Activated naive CD8-positive, alpha-beta T cell treated with anti-CD3 and anti-CD28 coated beads, Interleukin-2, amount 10 ng/mL, durations not matched to agents 7 days and 5 days (primary cell): ENCODE measurements at regions not wholly inside any gene's neighbourhood (a gene's known extent, or its start where the extent isn't known, plus 50 kb on each side); places are given as distances from the start of the nearest gene placed in this dataset.
"Not testable (repeated sequence)": the region's sequence is repeated elsewhere in the genome, so short reads cannot be mapped to it uniquely, and the experiment has no call there.

Source experiments
- ATAC-seq: fragments of 150-1000 bp; cut with Tn5 transposase; one replicate; pipeline ENCODE4 v1.10.0; 2021; ENCODE audit warnings: low read depth, moderate library complexity
- POLR2A ChIA-PET: fragments of 350-600 bp; sonication (Branson Sonifier 250); formaldehyde crosslinking; loops from one replicate; lab custom pipeline; 2021; ENCODE audit warnings: antibody characterized with exemption; lab: Charles Lee
- DNase-seq: peaks from one replicate; pipeline ENCODE4 v3.0.0; 2021
- H3K27ac Mint-ChIP-seq: one replicate; pipeline ENCODE4 v1.8.0; 2022; ENCODE audit warnings: mild to moderate bottlenecking, mixed read lengths
- H3K27me3 Mint-ChIP-seq: one replicate; pipeline ENCODE4 v1.8.0; 2022; ENCODE audit warnings: mild to moderate bottlenecking, moderate library complexity, mixed read lengths
- H3K36me3 Mint-ChIP-seq: one replicate; pipeline ENCODE4 v1.8.0; 2021; ENCODE audit warnings: mild to moderate bottlenecking, mixed read lengths
- H3K4me1 Mint-ChIP-seq: one replicate; pipeline ENCODE4 v1.8.0; 2021; ENCODE audit warnings: mixed read lengths
- H3K4me3 Mint-ChIP-seq: one replicate; pipeline ENCODE4 v1.8.0; 2022; ENCODE audit warnings: mild to moderate bottlenecking, moderate library complexity, mixed read lengths
- H3K9me3 Mint-ChIP-seq: one replicate; pipeline ENCODE4 v1.8.0; 2021; ENCODE audit warnings: mixed read lengths

DNA sequence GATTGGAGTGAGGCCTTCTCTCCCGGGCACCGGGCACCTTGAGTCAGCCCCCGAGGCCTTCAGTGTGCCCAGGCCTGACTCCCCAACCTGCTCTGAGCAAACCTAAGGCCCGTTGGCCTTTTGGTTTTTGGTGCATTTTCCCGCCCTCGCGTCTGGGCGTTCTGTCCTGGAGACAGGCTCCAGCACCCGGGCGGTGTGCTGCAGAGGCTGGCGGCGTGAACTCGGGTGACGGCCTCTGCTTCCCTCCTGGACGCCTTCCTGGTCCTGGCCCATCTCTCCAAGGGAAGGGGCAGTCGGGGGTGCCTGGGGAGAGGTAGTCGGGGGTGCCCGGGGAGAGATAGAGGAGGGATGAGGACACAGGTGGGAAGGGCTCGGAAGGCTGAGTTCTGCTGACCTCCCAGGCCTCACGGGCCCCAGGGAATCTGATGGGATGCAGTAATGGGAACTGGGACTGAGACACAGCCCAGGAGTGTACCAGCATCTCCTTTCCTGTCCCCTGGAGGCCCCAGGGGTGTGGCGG, 1326.4 kb downstream of the BRD1 start:
- H3K27ac Mint-ChIP-seq, result no peak overlapping the region
- POLR2A ChIA-PET, result no interaction called here
- no peaks in the 10 kb centered on the region for H3K4me1 Mint-ChIP-seq
- no peaks in the 10 kb centered on the region for H3K36me3 Mint-ChIP-seq
- no peaks in the 10 kb centered on the region for H3K9me3 Mint-ChIP-seq
- H3K27me3 Mint-ChIP-seq, result no peaks in the 10 kb centered on the region
- no peak for DNase-seq
- no peak for ATAC-seq
- H3K4me3 Mint-ChIP-seq, result no peak overlapping the region

DNA sequence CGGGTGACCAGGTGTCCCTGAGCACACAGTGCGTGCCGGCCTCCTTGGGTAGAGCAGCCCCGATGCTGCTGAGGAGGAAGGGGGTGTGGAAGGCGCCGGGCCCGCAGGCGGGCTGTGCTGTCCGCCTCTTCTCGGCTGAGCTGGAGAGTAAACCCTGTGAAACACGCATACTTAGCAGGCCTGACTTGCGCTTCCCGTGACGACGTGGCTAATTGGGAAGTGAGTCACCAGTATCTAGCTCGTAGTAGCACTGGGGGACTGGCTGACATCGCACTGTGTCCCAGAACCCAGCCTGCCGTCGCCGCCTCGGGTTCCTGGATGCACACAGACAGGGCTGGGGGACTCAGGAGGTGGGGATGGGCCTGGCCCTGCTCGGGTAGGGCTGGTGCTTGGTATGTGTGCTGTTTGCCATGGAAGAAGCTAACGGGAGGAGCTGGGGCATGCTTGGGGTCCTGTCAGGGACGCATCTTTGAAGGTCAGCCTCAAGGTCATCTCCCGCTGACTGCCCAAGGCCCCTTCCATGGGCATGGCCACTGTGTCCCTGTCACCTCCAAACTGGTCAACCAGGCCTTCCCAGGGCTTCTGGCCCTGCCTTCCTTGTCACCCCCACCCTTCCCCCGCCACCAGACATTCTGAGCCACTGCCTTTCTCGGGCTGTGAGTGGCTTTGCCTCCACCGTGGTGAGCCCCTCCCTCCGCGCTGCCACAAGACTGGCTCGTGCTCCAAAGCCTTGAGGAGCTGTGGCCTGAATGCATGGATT, 1327.0 kb downstream of the BRD1 start:
- POLR2A ChIA-PET, result no interaction called here
- DNase-seq, result no peak
- Mint-ChIP-seq H3K27me3 (no peaks in the 10 kb centered on the region), H3K36me3 (no peaks in the 10 kb centered on the region), H3K4me3 (no peak overlapping the region), H3K9me3 (no peaks in the 10 kb centered on the region), H3K27ac (no peak overlapping the region), H3K4me1 (no peaks in the 10 kb centered on the region)
- ATAC-seq, result no peak

DNA sequence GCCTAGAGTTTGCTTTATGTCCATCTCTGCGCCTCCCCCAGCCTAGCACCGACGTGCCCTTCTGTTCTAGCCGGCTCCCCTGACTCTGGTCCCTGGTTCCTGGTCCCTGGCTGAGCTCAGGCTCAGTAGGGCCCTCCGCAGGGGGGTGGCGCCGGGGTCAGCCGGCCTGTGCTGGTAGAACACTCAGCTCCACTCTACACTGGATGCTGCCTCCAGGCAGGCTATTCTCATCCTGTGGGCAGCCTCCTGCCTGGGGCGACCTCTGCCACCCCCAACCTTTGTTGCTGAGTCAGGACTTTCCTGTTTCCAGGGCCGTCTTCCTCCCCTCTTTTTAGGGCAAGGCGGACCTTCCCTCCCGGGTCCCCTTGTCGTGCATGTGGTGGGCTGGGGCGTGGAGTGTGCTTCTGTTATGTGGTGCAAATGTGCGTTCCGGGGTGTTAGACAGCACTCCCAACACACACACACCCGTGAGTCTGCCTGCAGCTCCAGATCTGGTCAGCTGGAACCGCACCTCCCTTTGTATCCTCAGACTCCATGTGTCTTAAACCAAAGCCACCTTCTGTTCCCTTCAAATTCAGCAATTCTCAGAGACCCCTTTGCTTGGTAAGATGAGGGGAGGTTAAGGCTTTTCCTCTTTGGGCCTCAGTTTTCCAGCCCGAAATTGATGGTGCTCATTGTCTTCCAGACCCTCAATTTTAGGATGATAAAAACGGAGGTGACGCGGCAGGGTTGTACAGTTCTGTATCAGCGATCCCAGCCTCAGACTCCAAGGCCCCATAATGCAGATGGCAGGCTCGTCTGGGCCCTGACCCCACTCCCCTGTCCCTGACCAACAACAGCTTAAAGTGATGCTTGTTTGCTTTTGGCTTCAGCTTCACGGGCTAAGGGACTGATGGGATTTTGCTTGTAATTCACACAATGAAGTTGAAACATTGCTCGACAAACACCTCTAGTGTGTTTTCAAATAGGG, 1327.9 kb downstream of the BRD1 start:
- DNase-seq (no peak), ATAC-seq (no peak)
- Mint-ChIP-seq H3K36me3 (no peaks in the 10 kb centered on the region), H3K27ac (no peak overlapping the region), H3K4me3 (no peak overlapping the region), H3K9me3 (no peaks in the 10 kb centered on the region), H3K27me3 (no peaks in the 10 kb centered on the region), H3K4me1 (no peaks in the 10 kb centered on the region)
- POLR2A ChIA-PET, result no interaction called here

DNA sequence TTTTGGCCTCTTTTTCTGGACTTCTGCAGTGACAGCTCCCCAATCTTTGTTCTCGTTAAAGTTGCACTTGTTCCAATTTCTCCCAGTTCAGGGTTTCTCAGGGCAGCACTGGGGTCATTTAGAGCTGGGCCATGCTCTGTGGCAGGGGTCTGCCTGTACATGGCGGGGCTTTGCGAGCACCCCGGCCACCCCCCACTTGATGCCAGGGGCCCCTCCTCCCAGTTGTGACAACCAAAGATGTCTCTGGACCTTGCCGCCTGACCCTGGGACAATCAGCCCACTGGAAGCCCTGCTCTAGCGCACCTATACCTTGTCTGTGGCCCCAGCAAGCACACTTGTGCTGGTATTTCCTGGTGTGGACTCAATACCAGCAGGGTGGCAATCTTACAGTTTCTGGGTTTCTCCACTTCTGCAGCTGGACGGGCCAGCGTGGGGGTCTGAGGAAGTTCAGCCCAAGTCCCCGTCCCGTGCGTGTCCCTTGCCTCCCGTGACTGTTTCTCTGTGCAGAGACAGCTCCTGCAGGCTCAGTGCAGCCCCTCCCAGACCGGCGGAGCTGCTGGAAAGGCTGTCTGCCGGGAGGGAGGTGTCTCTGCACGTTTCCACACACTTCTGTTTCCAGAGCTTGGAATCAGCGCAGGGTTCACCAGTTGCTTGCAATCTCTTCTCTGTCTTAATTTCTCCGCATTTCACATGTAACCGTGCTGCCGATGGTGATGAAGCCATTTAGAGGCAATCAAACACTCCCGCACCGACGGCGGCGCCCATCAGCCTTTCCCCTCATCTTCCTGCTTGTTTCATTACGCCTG, 1328.9 kb downstream of the BRD1 start:
- Mint-ChIP-seq H3K36me3 (no peaks in the 10 kb centered on the region), H3K27me3 (no peaks in the 10 kb centered on the region), H3K27ac (no peak overlapping the region), H3K9me3 (no peaks in the 10 kb centered on the region), H3K4me1 (no peaks in the 10 kb centered on the region), H3K4me3 (no peak overlapping the region)
- DNase-seq (no peak), ATAC-seq (no peak)
- POLR2A ChIA-PET, result no interaction called here

DNA sequence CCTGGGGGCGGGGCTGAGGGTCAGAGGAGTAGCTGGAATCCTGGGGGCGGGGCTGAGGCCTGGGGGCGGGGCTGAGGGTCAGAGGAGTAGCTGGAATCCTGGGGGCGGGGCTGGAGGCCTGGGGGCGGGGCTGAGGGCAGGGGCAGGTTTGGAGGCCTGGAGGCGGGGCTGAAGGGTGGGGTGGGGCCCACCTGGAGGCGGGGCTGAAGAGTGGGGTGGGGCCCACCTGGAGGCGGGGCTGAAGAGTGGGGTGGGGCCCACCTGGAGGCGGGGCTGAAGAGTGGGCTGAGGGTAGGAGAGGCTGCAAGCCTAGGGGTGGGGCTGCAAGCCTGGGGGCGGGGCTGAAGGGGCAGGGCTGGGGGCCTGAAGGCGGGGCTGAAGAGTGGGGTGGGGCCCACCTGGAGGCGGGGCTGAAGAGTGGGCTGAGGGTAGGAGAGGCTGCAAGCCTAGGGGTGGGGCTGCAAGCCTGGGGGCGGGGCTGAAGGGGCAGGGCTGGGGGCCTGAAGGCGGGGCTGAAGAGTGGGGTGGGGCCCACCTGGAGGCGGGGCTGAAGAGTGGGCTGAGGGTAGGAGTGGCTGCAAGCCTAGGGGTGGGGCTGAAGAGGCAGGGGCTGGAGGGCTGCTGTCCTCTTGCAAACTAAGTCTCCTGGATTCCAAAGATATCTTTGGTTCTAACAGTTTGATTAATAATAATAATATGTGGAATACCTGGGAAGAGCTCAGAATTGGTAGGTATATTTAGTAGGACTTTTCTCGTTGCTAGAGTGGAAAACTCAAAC, 1329.7 kb downstream of the BRD1 start:
- POLR2A ChIA-PET, ATAC-seq, H3K27me3 Mint-ChIP-seq, H3K36me3 Mint-ChIP-seq, H3K4me1 Mint-ChIP-seq, H3K27ac Mint-ChIP-seq, H3K4me3 Mint-ChIP-seq, DNase-seq, H3K9me3 Mint-ChIP-seq: not testable (repeated sequence)

DNA sequence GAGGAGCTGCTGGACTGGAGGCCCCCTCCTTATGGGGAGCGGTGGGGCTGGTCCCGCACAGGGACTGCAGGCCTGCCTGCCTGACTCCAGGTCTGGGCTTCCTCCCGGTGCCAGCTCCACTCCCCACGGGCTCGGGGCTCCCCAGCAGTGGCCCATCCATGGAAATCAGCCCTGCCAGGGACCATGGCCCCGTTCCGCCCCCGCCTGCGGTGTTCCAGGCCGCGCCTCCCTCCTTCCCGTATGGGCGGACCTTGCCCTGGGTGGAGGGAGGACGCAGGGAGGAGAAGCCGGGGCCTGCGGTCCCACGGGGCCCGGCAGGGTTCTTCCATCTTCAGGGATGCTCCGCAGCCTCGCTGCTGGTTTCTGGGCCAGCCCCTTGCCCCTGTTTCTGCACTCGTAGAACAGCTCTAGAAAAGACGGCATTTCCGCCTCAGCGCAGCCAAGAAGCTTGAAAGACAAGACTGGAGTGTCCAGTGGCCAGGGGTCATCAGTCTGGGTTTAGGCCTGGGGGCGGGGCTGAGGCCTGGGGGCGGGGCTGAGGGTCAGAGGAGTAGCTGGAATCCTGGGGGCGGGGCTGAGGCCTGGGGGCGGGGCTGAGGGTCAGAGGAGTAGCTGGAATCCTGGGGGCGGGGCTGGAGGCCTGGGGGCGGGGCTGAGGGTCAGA, 1330.6 kb downstream of the BRD1 start:
- Mint-ChIP-seq H3K4me3 (no peak overlapping the region), H3K9me3 (no peaks in the 10 kb centered on the region), H3K27ac (no peak overlapping the region), H3K36me3 (no peaks in the 10 kb centered on the region), H3K4me1 (no peaks in the 10 kb centered on the region), H3K27me3 (peaks cover 7% of the 10 kb centered on the region)
- ATAC-seq (no peak), DNase-seq (no peak)
- POLR2A ChIA-PET, result no interaction called here

DNA sequence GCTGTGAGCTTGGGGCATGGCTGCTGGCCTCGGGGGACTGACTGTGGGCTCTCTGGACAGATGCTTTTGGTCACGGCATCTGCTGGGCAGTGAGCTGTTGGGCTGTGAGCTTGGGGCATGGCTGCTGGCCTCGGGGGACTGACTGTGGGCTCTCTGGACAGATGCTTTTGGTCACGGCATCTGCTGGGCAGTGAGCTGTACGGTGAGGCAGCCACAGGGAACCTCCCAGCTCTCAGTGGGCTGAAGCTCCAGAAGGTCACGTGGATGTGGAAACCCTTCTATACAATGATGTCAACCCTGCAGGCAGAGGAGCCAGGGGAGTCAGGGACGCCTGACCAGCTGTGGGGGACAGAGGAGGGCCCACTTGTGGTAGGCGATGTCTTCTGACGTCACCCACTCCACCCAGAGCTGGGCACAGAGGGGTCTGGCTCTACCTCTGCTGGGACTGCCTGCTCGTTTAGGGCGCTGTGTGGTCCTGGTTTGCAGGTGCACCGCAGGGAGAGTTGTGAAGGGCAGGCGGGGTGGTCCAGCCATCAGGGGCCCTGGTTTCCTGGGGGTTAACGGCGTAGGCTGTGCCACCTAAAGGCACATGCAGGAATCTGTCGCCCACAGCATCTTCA, 1331.3 kb downstream of the BRD1 start:
- H3K27ac Mint-ChIP-seq, result no peak overlapping the region

DNA sequence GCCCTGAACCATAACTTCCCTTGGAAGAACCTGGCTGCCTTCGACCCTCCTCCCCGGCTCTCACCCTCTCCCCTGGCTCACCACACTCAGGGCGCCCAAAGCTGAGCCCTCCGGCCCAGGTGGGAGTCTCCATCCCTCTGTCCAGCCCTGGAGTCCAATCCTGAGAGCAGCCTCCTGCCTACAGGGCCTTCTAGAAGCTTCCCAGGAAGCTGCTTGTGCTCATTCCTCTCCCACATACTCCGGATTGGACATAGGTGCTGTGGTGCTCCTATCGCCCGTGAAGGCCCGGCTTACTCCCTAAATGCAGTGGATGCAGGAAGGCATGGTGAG, 1332.0 kb downstream of the BRD1 start:
- Mint-ChIP-seq H3K36me3 (no peaks in the 10 kb centered on the region), H3K27me3 (peaks cover 18% of the 10 kb centered on the region), H3K4me1 (no peaks in the 10 kb centered on the region), H3K27ac (no peak overlapping the region), H3K4me3 (no peak overlapping the region), H3K9me3 (no peaks in the 10 kb centered on the region)
- POLR2A ChIA-PET, result no interaction called here
- ATAC-seq (no peak), DNase-seq (no peak)

More for the DNA sequence above, 1331.3 kb downstream of the BRD1 start:
- Mint-ChIP-seq H3K4me3 (no peak overlapping the region), H3K9me3 (no peaks in the 10 kb centered on the region), H3K4me1 (no peaks in the 10 kb centered on the region), H3K27me3 (peaks cover 14% of the 10 kb centered on the region), H3K36me3 (no peaks in the 10 kb centered on the region)
- ATAC-seq, result no peak
- POLR2A ChIA-PET, result no interaction called here
- no peak for DNase-seq

DNA sequence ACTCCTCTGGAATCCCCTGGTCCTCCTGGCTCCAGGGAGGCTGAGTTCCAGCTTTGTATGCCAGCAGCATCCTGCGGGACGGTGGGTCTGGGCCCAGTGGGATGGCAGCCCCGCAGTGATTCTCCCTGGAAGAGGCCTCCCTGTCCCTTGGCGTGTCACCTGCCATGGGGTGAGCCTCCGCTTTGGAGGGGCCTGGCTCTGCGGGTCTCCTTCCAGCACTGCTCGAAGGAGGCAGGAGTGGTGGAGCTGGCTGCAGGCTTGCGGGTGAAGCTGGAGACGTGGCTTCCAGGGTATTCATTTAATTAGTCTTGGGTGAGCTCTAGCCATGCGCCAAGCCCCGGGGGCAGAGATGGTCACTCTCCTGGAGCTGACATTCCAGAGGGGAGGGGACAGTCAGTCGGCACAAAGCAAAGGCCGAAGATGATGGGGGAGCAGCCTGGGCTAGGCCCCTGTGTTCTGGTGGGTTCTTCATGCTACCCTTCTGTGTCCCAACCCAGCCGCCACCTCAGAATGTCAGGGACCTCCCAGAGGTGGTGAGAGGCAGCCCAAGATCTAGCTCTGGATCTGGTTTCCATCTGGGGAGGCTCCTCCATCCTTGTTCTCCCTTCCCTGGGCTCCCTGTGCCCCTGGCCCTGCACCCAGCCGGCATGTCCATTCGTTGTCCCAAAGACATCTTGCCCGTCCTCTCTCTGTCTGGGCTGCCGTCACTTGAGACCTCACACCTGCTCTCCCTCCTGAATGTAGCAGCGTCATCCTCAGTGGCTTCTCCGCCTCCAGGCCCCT, 1332.5 kb downstream of the BRD1 start:
- H3K4me3 Mint-ChIP-seq, result no peak overlapping the region
- POLR2A ChIA-PET, result no interaction called here
- ATAC-seq, result no peak
- H3K4me1 Mint-ChIP-seq, result no peaks in the 10 kb centered on the region
- H3K36me3 Mint-ChIP-seq, result no peaks in the 10 kb centered on the region
- no peaks in the 10 kb centered on the region for H3K9me3 Mint-ChIP-seq
- no peak overlapping the region for H3K27ac Mint-ChIP-seq
- DNase-seq, result no peak
- H3K27me3 Mint-ChIP-seq, result peaks cover 23% of the 10 kb centered on the region

DNA sequence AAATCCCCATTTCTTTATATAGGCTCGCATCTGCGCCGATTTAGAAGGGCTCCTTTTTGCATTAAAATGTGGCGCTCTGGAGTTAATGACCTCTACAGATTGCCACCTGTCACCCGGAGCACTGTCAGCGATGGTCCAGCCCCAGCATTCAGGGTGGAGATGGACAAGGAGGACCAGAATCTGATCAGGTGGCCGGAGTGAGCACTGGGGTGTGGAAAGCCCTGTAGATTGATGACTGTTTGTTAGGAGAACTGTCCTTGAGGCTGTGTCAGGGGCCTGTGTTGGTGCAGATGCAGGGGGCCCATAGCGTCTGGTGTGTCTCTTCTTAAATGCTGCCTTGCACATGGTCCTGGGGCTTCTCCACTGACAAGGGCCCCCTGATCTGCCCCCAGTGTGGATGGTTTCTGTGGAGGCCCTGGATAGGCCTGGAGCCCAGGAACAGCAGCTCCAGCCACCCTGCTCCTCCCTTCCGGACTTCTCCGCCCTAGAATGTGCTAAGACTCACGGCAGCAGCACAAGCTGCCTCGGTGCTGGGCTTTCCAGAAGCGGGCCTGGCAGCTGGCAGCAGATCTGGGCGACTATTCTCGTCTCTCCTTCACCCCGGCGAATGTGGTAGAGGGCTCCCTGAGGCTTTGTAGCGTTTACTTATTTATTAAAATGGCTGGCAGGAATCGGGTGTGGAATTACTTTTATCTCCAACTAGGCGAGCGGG, 1333.3 kb downstream of the BRD1 start:
- Mint-ChIP-seq H3K4me3 (no peak overlapping the region), H3K4me1 (no peaks in the 10 kb centered on the region), H3K27ac (no peak overlapping the region), H3K27me3 (peaks cover 23% of the 10 kb centered on the region), H3K36me3 (no peaks in the 10 kb centered on the region), H3K9me3 (no peaks in the 10 kb centered on the region)
- ATAC-seq (no peak), DNase-seq (no peak)
- POLR2A ChIA-PET, result no interaction called here

DNA sequence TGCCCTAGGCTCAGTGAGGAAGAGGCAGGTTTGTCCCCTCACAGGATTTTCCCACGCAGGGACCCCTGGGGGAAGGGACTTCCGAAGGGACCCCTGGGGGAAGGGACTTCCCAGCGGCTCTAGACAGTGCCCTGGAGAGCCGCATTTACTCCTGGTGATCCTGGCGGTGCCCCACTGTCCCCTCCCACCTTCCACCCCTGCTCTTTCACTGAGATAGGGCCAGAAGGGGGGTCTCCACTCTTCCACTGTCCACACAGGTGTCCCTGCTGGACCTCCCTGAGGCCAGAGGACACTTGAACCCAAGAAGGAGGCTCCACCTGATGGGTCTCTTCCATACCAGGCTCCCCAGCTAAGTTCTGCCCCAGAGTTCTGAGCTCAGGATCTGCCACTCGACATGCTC, 1333.9 kb downstream of the BRD1 start:
- Mint-ChIP-seq H3K27ac (no peak overlapping the region), H3K4me3 (no peak overlapping the region), H3K9me3 (no peaks in the 10 kb centered on the region), H3K4me1 (no peaks in the 10 kb centered on the region), H3K27me3 (peaks cover 25% of the 10 kb centered on the region), H3K36me3 (no peaks in the 10 kb centered on the region)
- POLR2A ChIA-PET, result no interaction called here
- no peak for DNase-seq
- no peak for ATAC-seq
